Lower leg skin (tissue), 3 donors: ENCODE measurements at regions not wholly inside any gene's neighbourhood (a gene's known extent, or its start where the extent isn't known, plus 50 kb on each side); places are given as distances from the start of the nearest gene placed in this dataset.

ENCODE experiments used
- CTCF ChIP-seq, 3 donors: fragments of 450-650 bp; IDR thresholded peaks; one replicate each; pipeline ENCODE4 v1.5.1; 2016; ENCODE audit warnings: antibody characterized with exemption in 3 of 3, mild to moderate bottlenecking in 3 of 3, moderate library complexity in 2 of 3
- POLR2A ChIP-seq, 2 donors: fragments of 450-650 bp; IDR thresholded peaks; one replicate each; pipeline ENCODE4 v1.6.1; 2016 to 2017; ENCODE audit warnings: antibody characterized with exemption in 2 of 2, mild to moderate bottlenecking in 1 of 2, moderate library complexity in 1 of 2

GRCh38 chr3:150261418-150261817 is 146.7 kb upstream of the TSC22D2 start:
- TF ChIP-seq CTCF (IDR thresholded peaks at IDR 0.05) = no peak
- no peak for TF ChIP-seq POLR2A (IDR thresholded peaks at IDR 0.05)
